GM12873 (cell line): ENCODE measurements at regions not wholly inside any gene's neighbourhood (a gene's known extent, or its start where the extent isn't known, plus 50 kb on each side); places are given as distances from the start of the nearest gene placed in this dataset.

Experiments used
- CTCF ChIP-seq: IDR thresholded peaks from 2 replicates; pipeline ENCODE4 v1.5.1; 2012; ENCODE audit warnings: low read depth, mild to moderate bottlenecking, moderate library complexity, low read length, control low read depth; ENCODE audit not compliant: insufficient read depth; ENCODE audit errors: missing control alignments

DNA sequence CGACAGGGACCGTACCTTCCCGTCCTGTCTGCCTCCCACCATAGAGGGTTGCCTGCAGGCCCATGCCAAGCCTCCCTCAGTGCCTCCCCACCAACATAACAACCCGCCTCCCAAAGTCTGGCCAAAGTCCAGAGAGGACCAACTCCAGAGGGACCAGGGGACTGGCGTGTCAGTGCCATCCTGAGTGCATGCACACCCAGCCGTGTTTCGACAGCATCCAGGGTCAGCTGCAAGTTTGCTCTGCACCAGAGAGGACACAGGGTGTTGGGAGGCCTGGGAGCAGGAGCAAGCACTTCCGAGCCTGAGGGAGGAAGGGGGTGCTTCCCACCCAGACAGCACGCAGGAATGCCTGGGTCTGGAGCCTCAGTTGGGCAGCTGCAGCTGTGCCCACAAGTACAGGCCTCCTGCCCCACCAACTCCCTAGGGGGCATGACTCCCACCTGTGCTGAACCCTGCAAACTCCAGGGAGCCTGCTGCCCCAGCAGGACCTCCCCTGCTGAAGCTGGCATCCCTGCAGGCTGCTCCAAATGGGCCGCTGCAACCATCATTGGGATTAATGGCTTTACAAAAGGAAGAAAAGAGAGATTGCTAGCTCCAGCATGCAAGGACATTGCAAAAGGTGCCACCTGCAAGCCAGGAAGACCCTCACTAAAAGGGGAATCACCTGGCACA is 618.1 kb upstream of the FSHR start:
- no peak for TF ChIP-seq CTCF

DNA sequence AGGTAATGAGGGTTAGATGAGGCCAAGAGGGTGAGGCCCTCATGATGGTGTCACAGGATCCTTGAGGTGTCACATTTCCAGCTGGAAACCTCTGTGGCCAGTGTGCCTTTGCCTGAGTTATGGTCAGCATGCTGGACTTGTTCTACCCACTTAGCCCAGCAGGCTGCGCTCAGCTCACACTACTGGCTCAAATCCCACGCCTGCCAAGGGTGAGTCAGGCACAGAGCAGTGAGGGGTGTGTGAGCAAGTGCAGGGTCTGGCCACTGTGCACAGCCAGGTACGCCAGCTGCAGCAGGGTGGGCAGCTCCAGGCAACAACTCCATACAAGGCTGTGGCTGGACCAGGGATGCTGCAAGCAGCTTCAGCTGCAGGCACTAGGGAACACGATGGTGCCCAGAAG is 616.6 kb upstream of the FSHR start:
- peak; percentile 58 for TF ChIP-seq CTCF

- TF ChIP-seq CTCF, result no peak
Measured at GRCh38 chr2:49767316-49767715, 613.0 kb upstream of the FSHR start.

- TF ChIP-seq CTCF, result no peak
Measured at GRCh38 chr2:49755777-49756176, 601.5 kb upstream of the FSHR start.

- TF ChIP-seq CTCF, result no peak
Measured at GRCh38 chr2:49754381-49754780, 600.1 kb upstream of the FSHR start.

- no peak for TF ChIP-seq CTCF
Measured at GRCh38 chr2:49753344-49753985, 599.1 kb upstream of the FSHR start.

GRCh38 chr2:49737606-49738005 is 583.3 kb upstream of the FSHR start:
- no peak for TF ChIP-seq CTCF
